ENCODE measurements at regions not wholly inside any gene's neighbourhood (a gene's known extent, or its start where the extent isn't known, plus 50 kb on each side); places are given as distances from the start of the nearest gene placed in this dataset.

DNA sequence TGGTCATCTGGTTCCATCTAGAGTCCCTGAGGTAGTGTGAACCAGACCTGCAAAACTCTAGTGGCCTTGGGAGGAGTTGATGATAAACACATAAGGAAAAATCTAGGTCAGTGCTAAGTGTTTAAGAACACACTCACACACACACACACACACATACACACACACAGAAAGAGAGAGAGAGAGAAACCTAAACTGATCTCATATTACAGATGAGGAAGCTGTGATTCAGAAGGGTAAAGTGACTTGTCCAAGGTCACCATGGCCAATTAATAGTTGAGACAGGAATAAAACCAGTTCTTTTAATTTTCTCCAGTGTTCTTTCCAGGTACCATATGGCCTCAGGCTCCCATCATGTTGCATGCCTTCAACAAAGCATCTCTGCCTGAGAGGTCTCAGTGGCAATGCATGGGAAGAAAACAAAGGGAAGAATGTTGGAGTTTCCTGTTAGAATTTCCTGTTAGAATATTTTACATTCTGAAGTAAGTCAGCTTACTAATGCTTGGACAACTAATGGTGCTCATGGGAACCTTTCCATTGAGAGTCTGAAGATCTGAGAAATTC is 77.3 kb upstream of the TSPAN2 start:
- no peak overlapping the region for H3K27ac ChIP-seq
- TF ChIP-seq, protein P1, sequence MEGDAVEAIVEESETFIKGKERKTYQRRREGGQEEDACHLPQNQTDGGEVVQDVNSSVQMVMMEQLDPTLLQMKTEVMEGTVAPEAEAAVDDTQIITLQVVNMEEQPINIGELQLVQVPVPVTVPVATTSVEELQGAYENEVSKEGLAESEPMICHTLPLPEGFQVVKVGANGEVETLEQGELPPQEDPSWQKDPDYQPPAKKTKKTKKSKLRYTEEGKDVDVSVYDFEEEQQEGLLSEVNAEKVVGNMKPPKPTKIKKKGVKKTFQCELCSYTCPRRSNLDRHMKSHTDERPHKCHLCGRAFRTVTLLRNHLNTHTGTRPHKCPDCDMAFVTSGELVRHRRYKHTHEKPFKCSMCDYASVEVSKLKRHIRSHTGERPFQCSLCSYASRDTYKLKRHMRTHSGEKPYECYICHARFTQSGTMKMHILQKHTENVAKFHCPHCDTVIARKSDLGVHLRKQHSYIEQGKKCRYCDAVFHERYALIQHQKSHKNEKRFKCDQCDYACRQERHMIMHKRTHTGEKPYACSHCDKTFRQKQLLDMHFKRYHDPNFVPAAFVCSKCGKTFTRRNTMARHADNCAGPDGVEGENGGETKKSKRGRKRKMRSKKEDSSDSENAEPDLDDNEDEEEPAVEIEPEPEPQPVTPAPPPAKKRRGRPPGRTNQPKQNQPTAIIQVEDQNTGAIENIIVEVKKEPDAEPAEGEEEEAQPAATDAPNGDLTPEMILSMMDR (conservative IDR thresholded peaks at IDR 0.05): no peak

DNA sequence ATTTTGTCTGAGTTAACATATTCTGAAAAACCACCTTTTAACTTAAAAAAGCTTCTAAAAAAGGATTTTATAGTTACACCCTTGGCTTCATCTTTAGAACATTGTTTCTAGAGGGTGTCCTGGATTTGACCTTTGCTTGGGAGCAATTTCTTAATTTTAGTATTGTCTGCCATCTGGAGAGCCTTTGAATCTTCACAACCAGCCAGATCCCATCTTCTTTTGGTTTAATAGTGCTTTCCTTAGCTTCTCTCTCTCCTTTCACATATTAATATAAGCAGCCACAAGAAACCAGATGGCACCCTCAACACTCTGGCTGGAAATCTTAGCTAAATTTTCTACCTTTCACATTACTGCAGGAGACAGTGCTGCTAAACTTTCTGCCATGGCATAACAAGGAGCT is 76.5 kb upstream of the TSPAN2 start:
- no peak overlapping the region for H3K27ac ChIP-seq
- TF ChIP-seq, protein P1 (conservative IDR thresholded peaks at IDR 0.05): no peak

DNA sequence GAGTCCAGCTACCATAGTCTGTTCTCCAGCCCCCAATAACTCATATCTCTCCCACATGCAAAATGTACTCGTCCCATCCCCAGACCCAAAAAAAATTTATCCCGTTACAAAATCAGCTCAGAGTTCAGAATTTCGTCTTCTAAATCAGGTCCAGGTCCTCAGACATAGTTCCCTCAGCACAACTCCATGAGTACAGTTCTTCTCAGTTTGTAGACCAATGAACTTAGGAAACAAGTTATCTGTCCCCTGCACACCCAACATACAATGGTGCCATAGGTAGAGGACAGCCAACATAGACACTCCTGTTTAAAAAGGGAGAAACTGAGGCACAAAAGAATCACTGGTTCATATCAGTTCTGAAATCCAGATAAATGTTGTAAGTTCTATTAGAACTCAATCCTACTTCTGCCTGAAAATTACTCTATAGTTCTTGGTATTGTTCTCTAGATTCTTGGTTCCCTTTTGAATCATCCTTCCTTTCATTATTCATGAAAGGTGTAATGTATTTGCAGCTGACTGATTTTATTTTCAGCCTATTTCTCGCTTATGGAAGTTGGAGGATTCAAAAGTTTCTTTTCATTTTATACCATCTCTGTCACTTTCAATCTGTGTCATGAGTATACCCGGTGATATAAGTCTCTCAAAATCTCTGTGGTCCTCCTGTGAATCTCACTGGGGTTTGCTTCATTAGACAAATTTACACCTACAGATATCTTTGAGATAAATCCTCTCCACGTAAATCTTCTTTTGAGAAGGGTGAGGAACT is 75.8 kb upstream of the TSPAN2 start:
- no peak overlapping the region for H3K27ac ChIP-seq
- TF ChIP-seq, protein P1 (conservative IDR thresholded peaks at IDR 0.05): no peak

DNA sequence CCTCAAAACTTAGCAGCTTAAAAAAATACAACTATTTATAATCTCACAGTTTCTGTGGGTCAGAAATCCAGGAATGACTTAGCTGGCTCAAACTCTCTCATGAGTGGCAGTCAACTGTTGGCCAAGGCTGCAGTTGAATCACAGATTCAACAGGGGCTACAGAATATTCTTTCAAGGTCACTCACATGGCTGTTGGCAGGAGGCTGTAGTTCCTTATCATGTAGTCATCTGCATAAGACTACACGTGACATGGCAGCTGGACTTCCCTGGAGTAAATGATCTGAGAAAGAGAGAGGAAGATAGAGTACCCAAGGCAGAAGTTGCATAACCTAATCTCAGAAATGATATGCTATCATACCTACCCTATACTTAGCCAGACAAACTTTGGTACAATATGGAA is 75.2 kb upstream of the TSPAN2 start:
- TF ChIP-seq, protein P1 (conservative IDR thresholded peaks at IDR 0.05): no peak
- H3K27ac ChIP-seq: no peak overlapping the region

DNA sequence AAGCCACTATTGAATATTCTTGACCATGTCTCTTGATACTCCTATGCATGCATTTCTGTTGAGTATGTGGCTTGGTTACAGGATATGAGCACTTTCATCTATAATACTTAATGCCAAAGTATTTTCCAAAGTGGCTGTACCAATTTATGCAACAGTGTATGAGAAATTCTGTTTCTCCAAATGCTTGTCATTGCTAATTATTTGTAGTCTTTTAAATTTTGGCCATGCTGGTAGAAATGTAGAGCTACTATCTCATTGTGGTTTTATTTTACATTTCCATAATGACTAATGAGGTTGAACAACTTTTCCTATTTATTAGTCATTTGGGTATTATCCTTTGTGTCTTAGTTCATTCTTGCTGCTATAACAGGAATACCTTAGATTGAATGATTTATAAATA is 71.4 kb upstream of the TSPAN2 start:
- TF ChIP-seq, protein P1 (conservative IDR thresholded peaks at IDR 0.05): no peak
- no peak overlapping the region for H3K27ac ChIP-seq

DNA sequence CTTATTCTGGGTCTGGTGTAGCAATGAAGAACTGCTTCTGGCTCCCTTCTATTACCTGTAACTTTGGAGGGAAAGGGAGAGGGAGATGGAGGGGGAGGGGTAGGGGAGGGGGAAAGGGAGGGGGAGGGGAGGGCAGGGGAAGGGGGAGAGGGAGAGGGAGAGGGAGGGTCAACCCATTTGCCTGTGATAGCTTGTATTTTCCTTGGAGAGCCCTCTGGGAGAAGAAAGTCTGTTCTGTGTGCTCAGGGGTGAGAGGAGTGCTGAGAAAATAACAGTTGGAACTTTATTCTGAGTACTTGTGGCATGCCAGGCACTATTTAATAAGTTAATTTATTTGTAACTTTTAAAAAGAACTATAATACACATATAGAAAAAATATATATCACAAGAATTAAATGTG is 70.7 kb upstream of the TSPAN2 start:
- TF ChIP-seq, protein P1 (conservative IDR thresholded peaks at IDR 0.05): no peak

DNA sequence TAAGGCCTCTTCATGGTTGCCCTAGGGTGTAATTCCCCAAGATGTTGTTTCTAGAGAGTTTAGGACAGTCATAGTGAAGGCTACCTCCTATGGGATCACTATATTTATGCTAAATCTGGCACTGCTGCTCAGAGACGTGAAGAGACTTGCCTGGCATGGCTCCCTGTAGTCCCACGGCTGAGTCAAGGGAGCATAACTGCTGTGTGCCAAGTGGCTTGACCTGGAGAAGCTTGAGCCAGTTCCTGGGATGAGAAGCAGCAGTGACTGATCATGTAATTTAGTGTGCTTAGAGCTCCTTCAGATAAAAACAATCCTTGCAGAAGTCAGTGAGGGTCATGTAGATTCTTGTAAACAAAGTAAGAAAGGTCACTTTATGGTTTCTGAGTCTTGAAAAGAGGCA is 68.9 kb upstream of the TSPAN2 start:
- TF ChIP-seq, protein P1 (conservative IDR thresholded peaks at IDR 0.05): no peak
- H3K27ac ChIP-seq: no peak overlapping the region

More for the DNA sequence above, 70.7 kb upstream of the TSPAN2 start:
- no peak overlapping the region for H3K27ac ChIP-seq
